Testis (tissue), 2 donors: ENCODE measurements at regions not wholly inside any gene's neighbourhood (a gene's known extent, or its start where the extent isn't known, plus 50 kb on each side); places are given as distances from the start of the nearest gene placed in this dataset.
A peak's percentile ranks its signal among the peaks of the same experiment; 100 is the strongest.

Experiments
- DNase-seq: peaks from one replicate; pipeline ENCODE4 v3.0.0-alpha.2; 2019
- H3K27ac ChIP-seq, 2 donors: fragments of 200-600 bp; sonication (generic); one replicate each; pipeline ENCODE4 v1.5.1; 2019
- H3K27me3 ChIP-seq: fragments of 200-600 bp; sonication (generic); one replicate; pipeline ENCODE4 v1.5.1; 2019
- H3K36me3 ChIP-seq: fragments of 200-600 bp; sonication (generic); one replicate; pipeline ENCODE4 v1.5.1; 2017; ENCODE audit warnings: low read depth; ENCODE audit errors: missing control alignments
- H3K4me1 ChIP-seq: fragments of 200-600 bp; sonication (generic); one replicate; pipeline ENCODE4 v1.5.1; 2019
- H3K4me3 ChIP-seq, 2 donors: fragments of 200-600 bp; sonication (generic); one replicate each; pipeline ENCODE4 v1.5.1; 2017 to 2019
- H3K9me3 ChIP-seq: fragments of 200-600 bp; sonication (generic); one replicate; pipeline ENCODE4 v1.5.1; 2017
- POLR2A ChIP-seq: fragments of 450-650 bp; IDR thresholded peaks from one replicate; pipeline ENCODE4 v1.6.1; 2017; ENCODE audit warnings: antibody characterized with exemption, mild to moderate bottlenecking, moderate library complexity
- WGBS, 2 donors: methylation state at CpG; one replicate each; pipeline ENCODE4 v1.1.5; 2018; 5-methylcytosine and 5-hydroxymethylcytosine counted together
- intact Hi-C: fragments of 100-400 bp; cut with DNase I; formaldehyde crosslinking; loops from one replicate; pipeline ENCODE4 v1.15.1; 2023; ENCODE audit warnings: low total_unique reads
- TF ChIP-seq, protein P1 (sequence below), 3 experiments: fragments of 450-650 bp in 2 of 3; fragments of 200-600 bp in 1 of 3; sonication (generic) in 1 of 3; IDR thresholded peaks; one replicate each; pipeline ENCODE4 v1.5.1; 2016 to 2019; ENCODE audit warnings: antibody characterized with exemption in 3 of 3, mild to moderate bottlenecking in 2 of 3, moderate library complexity in 1 of 3

DNA sequence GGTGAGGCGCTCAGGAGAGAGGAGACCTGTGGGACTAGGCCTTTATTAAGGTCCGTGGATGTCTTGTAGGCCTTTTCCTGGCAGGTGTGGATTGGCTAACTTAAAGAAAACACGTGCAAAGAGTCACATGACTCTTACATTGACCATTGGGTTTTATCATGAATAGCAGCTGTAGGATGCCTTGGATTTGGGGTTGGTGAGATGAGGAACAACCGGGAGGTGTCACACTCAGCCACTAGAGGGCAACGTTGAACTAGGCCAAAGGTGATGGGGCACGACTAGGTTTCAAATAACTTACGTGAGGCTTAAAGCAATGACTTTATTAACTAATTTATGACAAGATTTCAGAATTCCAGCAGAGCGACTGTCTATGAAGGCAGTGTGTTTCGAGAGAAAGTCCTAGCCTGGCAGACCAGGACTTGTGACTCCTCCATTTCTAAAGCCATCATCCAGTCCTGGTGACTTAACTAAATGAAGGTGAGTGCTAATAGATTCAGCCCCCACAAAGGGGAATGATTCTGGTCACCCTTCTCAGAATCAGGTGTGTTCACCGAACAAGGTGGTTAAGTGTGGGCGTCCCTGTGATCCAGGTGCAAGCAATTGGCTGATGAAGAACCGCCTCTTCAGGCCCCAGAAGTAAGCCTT lies 345.6 kb downstream of the MCTP2 start:
- peak; percentile 62 for DNase-seq
- intact Hi-C loops = no loop called here
- Histone ChIP-seq H3K9me3 (no peaks in the 10 kb centered on the region), H3K4me3 (no peak overlapping the region), H3K36me3 (no peaks in the 10 kb centered on the region), H3K27ac (no peak overlapping the region), H3K4me1 (no peaks in the 10 kb centered on the region), H3K27me3 (no peaks in the 10 kb centered on the region)
- TF ChIP-seq POLR2A = no peak
- TF ChIP-seq, protein P1, sequence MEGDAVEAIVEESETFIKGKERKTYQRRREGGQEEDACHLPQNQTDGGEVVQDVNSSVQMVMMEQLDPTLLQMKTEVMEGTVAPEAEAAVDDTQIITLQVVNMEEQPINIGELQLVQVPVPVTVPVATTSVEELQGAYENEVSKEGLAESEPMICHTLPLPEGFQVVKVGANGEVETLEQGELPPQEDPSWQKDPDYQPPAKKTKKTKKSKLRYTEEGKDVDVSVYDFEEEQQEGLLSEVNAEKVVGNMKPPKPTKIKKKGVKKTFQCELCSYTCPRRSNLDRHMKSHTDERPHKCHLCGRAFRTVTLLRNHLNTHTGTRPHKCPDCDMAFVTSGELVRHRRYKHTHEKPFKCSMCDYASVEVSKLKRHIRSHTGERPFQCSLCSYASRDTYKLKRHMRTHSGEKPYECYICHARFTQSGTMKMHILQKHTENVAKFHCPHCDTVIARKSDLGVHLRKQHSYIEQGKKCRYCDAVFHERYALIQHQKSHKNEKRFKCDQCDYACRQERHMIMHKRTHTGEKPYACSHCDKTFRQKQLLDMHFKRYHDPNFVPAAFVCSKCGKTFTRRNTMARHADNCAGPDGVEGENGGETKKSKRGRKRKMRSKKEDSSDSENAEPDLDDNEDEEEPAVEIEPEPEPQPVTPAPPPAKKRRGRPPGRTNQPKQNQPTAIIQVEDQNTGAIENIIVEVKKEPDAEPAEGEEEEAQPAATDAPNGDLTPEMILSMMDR (IDR thresholded peaks at IDR 0.05) = peak; percentile 10 to 69 (median 48)
- 69 to 83% methylated on average over 12 of the region's 12 CpGs for WGBS, 2 donors

DNA sequence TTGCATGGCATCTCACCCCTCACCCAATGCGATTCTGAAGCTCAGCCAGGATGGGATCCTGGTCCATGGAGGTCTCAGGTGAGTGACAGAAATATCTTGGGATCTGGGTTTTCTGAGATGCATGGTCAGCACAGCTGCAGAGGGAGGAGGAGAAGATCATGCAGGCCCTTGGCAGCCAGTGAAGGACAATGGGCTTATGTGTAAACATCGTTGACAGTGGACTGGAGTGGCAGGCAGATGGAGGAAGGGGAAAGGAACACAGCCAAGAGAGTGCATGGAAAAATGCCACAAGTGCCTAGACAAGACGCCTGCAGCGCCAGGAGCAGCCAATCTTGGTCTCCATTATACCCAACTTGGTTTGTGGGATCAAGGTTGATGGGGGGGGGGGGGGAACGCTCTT lies 347.9 kb downstream of the MCTP2 start:
- TF ChIP-seq, protein P1 (IDR thresholded peaks at IDR 0.05) = no peak
- no peak for TF ChIP-seq POLR2A
- no peaks in the 10 kb centered on the region for H3K36me3 ChIP-seq
- H3K9me3 ChIP-seq = no peaks in the 10 kb centered on the region
- no peak for DNase-seq
- no peak overlapping the region for H3K27ac ChIP-seq
- no peaks in the 10 kb centered on the region for H3K27me3 ChIP-seq
- H3K4me3 ChIP-seq = no peak overlapping the region
- intact Hi-C loops = no loop called here
- H3K4me1 ChIP-seq = no peaks in the 10 kb centered on the region
- WGBS, 2 donors = 69 to 79% methylated on average over 5 of the region's 5 CpGs

DNA sequence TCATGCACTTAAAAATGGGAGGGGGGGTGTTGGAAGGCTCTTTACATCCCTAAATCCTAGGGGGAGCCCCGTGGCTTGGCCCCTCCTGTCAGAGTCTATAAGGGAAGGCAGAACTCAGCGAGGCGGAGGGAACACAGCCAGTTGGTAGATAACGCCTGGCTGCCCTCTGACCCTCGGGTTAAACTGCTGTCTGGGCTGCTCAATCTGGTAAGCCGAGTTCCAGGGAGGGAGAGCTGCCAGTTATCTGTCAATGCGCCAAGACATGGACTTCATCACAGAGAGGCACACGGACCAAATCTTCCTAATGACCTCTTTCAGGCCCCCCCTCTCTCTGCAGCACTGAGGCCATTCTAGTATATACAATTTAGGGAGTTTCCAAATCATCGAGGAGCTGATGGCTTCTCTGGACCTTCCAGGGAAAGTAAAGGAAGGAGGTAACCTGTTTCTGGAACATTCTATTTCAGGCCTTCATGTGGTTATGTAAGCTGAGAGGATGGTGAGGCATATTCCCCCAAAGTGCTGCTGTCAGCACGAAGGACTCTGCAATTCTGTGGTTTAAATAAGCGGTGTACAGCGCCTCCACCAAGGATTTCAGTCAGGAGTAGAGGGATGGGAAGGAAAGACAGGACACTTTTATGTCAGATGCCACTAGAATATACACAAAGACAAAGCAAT lies 349.0 kb downstream of the MCTP2 start:
- intact Hi-C loops = no loop called here
- Histone ChIP-seq H3K9me3 (no peaks in the 10 kb centered on the region), H3K36me3 (no peaks in the 10 kb centered on the region), H3K4me3 (no peak overlapping the region), H3K4me1 (no peaks in the 10 kb centered on the region), H3K27me3 (no peaks in the 10 kb centered on the region), H3K27ac (no peak overlapping the region)
- DNase-seq = no peak
- TF ChIP-seq POLR2A = no peak
- TF ChIP-seq, protein P1 (IDR thresholded peaks at IDR 0.05) = no peak
- WGBS, 2 donors = 66 to 67% methylated on average over 8 to 12 of the region's 12 CpGs

DNA sequence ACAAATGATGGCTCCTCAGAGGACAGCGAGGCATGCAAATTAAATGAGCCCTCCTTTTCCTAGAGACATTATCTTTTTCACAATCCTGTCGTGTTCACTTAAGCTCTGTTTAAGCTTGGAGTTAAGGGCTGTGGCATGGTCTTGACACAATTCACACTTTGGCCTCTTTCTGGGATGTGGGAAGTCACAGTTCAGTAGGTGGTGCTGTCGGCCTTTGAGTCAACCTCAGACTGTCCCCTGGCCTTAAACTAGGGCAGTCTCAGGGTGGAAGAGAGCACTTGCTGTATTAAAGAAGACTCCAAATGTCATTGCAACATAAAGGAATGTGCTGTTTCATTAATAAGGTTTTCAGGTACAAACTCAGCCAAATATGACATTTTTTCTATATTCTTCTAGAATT lies 351.0 kb downstream of the MCTP2 start:
- Histone ChIP-seq H3K27ac (no peak overlapping the region), H3K27me3 (no peaks in the 10 kb centered on the region), H3K4me1 (no peaks in the 10 kb centered on the region), H3K4me3 (no peak overlapping the region), H3K36me3 (no peaks in the 10 kb centered on the region), H3K9me3 (no peaks in the 10 kb centered on the region)
- TF ChIP-seq, protein P1 (IDR thresholded peaks at IDR 0.05) = peak in 2 of 3 experiments; percentile 12 to 20
- no peak for TF ChIP-seq POLR2A
- intact Hi-C loops = no loop called here
- DNase-seq = peak; percentile 46
- WGBS, 2 donors = 84 to 85% methylated on average over 3 of the region's 3 CpGs

DNA sequence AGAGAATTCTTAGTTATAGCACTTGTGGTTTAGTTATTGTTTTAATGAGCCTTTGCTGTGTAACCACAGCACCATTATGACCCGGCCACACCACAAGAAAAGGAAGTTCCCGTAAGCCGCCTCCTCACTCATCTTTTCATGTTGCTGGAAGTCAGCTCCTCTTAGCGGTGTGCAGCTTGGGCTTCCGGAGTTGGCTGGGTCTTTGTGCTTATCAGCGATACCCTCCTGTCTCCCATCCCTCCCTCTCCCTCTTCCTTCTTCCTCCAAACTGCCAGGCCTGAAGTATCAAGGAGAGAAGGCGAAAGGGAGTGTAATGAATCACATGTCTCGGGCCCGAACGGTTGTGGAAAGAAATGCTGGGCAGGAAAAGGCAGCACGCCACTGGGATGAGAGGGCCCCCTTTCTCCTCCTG lies 353.5 kb downstream of the MCTP2 start:
- TF ChIP-seq, protein P1 (IDR thresholded peaks at IDR 0.05) = no peak
- no peak for TF ChIP-seq POLR2A
- Histone ChIP-seq H3K27ac (no peak overlapping the region), H3K27me3 (no peaks in the 10 kb centered on the region), H3K4me3 (no peak overlapping the region), H3K36me3 (no peaks in the 10 kb centered on the region), H3K4me1 (no peaks in the 10 kb centered on the region), H3K9me3 (no peaks in the 10 kb centered on the region)
- intact Hi-C loops = no loop called here
- WGBS, 2 donors = 42 to 50% methylated on average over 11 of the region's 11 CpGs
- DNase-seq = no peak
